ENCODE measurements at regions not wholly inside any gene's neighbourhood (a gene's known extent, or its start where the extent isn't known, plus 50 kb on each side); places are given as distances from the start of the nearest gene placed in this dataset.
A peak's percentile ranks its signal among the peaks of the same experiment; 100 is the strongest.

DNA sequence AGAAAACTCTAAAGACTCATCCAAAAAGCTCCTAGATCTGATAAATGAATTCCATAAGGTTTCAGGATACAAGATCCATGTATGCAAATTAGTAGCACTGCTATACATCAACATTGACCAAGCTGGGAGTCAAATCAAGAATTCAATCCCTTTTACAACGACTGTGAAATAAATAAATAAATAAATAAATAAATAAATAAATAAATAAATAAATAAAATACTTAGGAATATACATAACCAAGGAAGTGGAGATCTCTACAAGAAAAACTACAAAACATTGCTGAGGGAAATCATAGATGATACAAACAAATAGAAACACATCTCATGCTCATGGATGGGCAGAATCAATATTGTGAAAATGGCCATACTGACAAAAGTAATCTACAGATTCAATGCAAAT is 132.0 kb upstream of the NRSN1 start:
- DNase-seq: no peak

DNA sequence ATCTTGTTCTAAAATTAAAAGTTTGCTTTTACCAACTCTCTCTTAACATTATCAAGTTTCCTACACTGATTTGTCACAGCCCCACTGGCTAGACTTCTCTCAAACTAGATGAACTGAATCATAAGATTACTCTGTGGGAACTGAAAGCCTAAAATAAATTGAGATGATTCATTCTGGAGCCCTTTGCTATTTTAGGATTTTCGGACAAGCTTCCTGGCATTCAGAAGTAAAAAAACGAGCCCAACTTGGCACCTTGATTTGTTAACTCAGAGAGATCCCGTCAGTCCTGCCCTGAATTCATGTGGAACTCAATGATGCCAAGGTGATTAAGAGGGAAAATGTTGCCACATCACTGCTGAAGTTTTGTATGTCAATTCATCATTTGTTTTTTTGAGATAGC is 122.0 kb upstream of the NRSN1 start:
- no peak for DNase-seq

DNA sequence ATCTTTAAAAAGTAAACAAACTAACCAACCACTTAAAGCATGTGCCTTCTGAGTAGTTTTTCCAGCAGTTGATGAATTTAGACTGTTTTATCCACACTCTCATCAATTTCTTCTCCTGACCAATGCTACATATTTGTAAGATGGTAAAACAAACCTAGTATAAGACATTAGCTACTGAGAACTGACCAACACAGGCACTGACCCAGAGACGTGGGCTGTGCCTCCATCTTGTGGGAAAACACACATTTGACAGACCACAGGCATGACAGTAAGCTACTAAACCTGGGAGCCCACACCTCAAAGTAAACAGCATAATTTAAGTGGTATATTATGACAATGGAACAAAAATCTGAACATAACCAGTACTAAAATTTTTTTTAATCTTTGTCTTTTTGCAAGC is 121.4 kb upstream of the NRSN1 start:
- no peak for DNase-seq

DNA sequence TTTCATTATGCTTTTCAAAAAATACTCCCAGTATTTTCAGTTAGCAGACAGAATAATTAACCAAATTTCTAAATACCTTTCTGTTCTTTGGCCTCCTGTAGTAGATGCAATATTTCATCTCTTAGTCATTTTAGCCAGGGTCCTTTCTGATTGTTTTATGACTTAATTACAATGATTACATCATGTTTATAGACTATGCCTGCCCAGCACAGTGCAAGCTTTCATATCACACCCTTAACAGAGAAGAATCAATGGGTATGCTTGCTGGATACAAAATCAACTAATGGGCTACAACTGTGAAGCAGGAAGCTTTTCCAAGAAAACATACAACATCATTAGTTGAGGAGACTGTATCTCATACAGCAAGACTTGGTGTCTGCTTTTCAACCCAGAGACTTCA is 119.8 kb upstream of the NRSN1 start:
- DNase-seq: no peak

DNA sequence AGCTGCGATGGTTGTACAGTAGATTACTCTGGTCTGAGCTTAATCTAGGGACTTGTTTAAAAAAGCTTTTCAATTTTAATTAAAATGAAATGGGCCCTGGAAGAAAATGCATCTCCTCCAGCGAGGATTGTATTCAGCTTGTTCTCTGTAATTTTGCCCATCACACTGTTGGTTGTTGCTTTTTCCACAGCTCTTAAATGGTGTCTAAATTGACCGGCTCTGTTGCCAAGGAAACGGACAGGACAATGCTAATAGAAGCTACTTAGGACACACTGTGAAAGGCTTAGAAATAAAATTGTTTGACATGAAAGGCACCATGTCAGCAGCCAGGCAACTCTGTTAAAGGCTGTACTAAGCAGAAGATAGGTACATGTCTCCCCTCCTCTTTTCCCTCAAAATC is 116.7 kb upstream of the NRSN1 start:
- peak; percentile 12 to 42 for DNase-seq

- DNase-seq: no peak
Measured at GRCh38 chr6:24010133-24010532, 115.9 kb upstream of the NRSN1 start.

- no peak for DNase-seq
Measured at GRCh38 chr6:24016286-24016685, 109.7 kb upstream of the NRSN1 start.

DNA sequence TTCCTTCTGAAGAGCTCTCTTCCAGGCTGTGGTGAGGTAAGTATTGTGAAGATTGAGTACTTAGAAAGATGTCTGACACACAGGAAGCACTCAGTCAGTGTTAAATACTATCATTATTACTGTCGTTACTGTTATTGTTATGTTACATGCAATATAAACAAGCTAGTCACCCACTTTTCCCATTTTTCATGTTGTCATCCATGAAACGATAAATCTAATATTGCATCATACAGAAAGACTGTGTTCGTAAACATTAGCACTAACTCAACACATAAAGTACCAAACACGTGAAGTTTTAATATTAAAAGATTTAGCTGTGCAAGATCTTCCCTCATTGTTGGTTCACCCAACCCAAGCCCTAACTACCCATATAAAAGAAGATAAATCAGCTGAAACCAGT is 109.2 kb upstream of the NRSN1 start:
- DNase-seq: no peak

DNA sequence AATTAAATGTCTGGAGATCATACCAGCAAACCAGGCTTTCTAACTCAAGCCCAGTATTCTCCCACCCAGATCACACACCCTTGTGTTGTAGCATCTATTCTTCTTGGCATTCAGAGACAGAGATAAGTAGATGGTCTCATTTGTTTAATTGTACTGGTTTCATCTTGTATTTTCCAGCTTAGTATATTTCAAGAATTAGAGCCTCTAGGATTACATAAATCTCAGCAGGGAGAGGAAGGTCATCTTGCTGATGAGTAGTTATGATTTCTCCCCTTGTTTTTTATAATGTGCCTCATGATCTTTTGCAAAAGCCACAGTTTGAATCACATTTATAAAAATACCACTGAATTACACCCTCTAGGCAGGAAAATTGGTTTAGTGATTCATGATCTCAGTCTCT is 106.6 kb upstream of the NRSN1 start:
- no peak for DNase-seq

- no peak for DNase-seq
Measured at GRCh38 chr6:24019830-24020229, 106.2 kb upstream of the NRSN1 start.

DNA sequence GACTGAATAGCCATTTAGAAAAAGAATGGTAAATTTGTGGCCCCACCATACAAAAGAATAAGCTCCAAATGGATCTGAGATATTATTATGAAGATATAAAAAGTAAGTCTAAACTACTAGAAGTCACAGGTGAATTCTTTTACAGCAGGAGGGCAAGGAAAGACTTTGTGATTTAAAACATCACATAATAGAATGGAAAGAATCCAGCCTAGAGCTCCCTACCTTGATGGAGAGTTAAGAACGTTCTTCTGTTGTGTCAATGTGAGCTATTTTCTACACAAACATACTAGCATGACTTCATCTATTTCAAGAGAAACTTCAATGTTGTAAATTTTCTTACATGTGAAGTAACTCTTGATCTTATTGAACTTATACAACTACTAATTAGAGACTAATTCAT is 100.0 kb upstream of the NRSN1 start:
- no peak for DNase-seq

- DNase-seq: no peak
Measured at GRCh38 chr6:24031496-24031895, 94.5 kb upstream of the NRSN1 start.

GRCh38 chr6:24032896-24033688 is 92.9 kb upstream of the NRSN1 start:
- peak in 1 of 2 experiments; percentile 51 for DNase-seq

- DNase-seq: no peak
Measured at GRCh38 chr6:24043848-24044247, 82.2 kb upstream of the NRSN1 start.

DNA sequence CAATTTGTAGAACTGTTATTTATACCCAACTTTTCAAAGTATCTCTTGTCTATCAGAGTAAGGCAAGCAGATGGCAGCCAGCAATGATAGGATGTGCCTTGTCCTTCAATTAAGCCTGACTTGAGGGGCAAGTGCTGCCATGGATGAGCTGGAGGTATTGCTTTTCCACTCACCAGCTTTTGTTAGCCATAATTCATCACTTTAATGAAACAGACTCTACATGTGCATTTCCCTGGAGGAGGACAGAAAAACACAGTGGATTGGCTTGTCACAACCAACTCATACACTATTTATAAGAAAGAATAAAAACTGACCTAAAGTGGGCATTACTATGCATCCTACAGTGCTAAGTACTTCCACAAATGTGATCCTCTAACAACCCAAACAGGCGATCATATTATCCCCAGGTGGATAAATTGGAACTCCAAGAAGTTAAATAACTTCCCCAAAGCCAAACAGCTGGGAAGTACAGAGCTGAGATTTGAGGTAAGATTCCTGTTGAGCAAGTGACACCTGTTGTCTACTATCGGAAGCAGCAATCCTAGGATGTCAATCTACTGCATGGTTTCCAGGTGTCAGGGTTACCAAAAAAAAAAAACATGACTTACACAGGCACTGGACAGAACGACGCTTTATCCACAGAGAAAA is 73.9 kb upstream of the NRSN1 start:
- peak in 1 of 2 experiments; percentile 5 for DNase-seq

DNA sequence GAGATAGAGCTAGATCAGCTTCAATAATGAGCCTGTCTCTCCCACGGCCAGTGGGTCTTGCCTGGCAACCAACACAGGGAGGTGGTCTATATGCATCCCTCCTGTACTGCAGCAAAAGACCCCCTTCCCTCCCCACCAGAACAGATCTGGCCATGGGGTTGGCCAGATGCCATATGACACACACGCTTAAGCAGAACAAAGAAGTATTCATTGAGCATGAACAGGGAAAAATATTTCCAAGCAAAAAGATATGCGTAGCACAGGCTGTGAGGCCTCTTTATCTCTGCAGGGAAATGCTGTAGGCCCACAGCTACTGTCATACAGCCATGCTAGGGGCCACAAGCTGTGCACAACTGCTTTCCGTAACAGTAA is 73.4 kb upstream of the NRSN1 start:
- no peak for DNase-seq

DNA sequence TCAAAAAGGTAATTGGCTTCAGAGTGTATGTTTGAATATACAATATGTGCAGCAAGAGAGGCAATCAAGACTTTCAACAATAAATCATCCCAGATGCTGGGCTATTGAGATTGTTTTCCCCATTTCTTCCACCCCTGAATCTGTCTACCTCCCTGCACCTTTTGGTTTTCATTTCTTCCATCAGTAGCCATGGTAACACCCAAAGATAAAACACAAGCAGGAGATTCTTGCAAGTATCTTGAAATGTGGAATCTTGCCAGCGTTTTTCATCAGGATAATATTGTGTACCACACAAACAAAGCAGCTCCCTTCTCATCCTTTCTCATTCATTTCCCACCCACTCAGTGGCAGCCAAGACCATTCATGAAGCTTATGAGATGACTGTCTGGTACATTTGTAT is 73.0 kb upstream of the NRSN1 start:
- DNase-seq: no peak

GRCh38 chr6:24054388-24054787 is 71.6 kb upstream of the NRSN1 start:
- DNase-seq: no peak

DNA sequence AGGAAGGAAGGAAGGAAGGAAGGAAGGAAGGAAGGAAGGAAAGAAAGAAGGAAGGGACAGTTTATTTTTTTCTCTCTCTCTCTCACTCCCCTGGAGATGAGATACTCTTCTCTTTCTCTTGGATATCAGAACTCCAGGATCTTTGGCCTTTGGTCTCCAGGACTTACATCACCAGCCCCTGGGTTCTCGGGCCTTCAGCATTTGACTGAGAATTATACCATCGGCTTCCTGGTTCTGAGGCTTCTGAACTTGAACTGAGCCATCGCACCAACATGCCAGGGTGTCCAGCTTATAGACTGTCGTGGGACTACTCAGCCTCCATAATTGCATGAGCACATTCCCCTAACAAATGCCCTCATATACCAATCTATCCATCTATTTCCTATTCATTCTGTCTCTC is 69.4 kb upstream of the NRSN1 start:
- no peak for DNase-seq

DNA sequence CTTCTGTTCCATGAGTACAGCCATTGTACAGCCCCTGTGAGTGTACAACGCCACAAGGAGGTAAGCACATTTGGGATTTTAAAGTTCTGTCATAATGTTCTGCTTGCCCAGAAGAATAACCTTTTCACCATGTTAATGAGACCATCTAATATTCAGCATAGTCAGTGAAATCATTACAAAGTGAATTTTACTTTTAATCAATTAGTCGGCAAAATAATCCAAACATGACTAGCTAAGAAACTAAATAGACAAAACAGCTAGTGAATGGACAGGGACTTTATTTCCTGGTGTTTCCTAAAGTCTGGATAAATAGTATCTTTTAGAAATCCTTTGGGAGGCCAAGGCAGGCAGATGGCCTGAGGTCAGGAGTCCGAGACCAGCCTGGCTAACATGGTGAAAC is 69.0 kb upstream of the NRSN1 start:
- DNase-seq: no peak

DNA sequence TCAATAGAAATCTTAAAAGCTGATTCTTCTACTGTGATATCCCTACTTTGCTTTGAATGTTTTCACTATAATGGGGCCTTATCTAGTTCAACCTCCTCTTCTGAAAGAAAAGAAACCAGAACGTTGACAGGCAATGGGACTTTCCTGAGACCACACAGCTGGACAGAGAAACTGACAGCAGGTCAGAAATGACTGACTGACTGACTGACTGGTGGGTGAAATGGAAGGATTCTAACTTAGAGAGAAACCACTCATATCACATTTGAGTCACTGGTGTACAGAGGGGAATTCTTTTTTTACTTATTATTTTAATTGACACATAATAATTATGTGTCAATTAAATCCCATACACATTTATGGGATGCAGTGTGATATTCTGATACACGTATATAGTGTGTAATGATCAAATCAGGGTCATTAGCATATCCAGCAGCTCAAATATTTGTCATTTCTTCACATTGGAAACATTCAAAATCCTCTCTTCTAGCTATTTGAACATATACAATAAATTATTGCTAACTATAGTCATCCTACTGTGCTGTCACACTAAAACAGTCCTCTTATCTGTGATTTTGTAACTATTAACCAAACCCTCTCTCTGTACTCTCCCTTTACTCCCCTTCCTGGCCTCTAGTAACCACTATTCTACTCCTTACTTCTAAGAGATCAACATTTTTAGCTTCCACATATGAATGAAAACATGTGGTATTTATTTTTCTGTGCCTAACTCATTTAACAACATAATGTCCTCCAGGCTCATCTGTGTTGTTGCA is 64.8 kb upstream of the NRSN1 start:
- DNase-seq: no peak

GRCh38 chr6:24064106-24064505 is 61.9 kb upstream of the NRSN1 start:
- peak; percentile 36 to 43 for DNase-seq

GRCh38 chr6:24064832-24065231 is 61.2 kb upstream of the NRSN1 start:
- DNase-seq: no peak

- DNase-seq: no peak
Measured at GRCh38 chr6:24069526-24069925, 56.5 kb upstream of the NRSN1 start.
